HG03460 (cell line): ENCODE measurements at regions not wholly inside any gene's neighbourhood (a gene's known extent, or its start where the extent isn't known, plus 50 kb on each side); places are given as distances from the start of the nearest gene placed in this dataset.
A peak's percentile ranks its signal among the peaks of the same experiment; 100 is the strongest.

Source experiments
- ATAC-seq: cut with Tn5 transposase; IDR thresholded peaks from one replicate; pipeline ENCODE4 v1.9.1; 2021; ENCODE audit not compliant: unreplicated experiment

- no peak for ATAC-seq
Measured at GRCh38 chr2:219881851-219882250, 254.4 kb downstream of the SLC4A3 start.

GRCh38 chr2:219886615-219887014, 259.2 kb downstream of the SLC4A3 start:
- ATAC-seq: no peak

GRCh38 chr2:219887870-219888269, 260.4 kb downstream of the SLC4A3 start:
- no peak for ATAC-seq

GRCh38 chr2:219893541-219893940, 266.1 kb downstream of the SLC4A3 start:
- no peak for ATAC-seq

GRCh38 chr2:219897456-219897855, 270.0 kb downstream of the SLC4A3 start:
- ATAC-seq: no peak

- peak; percentile 68 for ATAC-seq
Measured at GRCh38 chr2:219901155-219901554, 273.7 kb downstream of the SLC4A3 start.

GRCh38 chr2:219902891-219903552, 275.6 kb downstream of the SLC4A3 start:
- no peak for ATAC-seq

GRCh38 chr2:219905640-219906039, 278.2 kb downstream of the SLC4A3 start:
- ATAC-seq: no peak

- no peak for ATAC-seq
Measured at GRCh38 chr2:219906114-219907010, 278.9 kb downstream of the SLC4A3 start.

- ATAC-seq: no peak
Measured at GRCh38 chr2:219907011-219907365, 279.6 kb downstream of the SLC4A3 start.

- no peak for ATAC-seq
Measured at GRCh38 chr2:219908538-219908937, 281.1 kb downstream of the SLC4A3 start.

- ATAC-seq: no peak
Measured at GRCh38 chr2:219911541-219911940, 284.1 kb downstream of the SLC4A3 start.

- ATAC-seq: no peak
Measured at GRCh38 chr2:219912491-219912921, 285.1 kb downstream of the SLC4A3 start.

GRCh38 chr2:219914577-219914976, 287.1 kb downstream of the SLC4A3 start:
- no peak for ATAC-seq

- no peak for ATAC-seq
Measured at GRCh38 chr2:219916281-219916680, 288.9 kb downstream of the SLC4A3 start.

- ATAC-seq: no peak
Measured at GRCh38 chr2:219916726-219917440, 289.5 kb downstream of the SLC4A3 start.

- no peak for ATAC-seq
Measured at GRCh38 chr2:219918254-219918653, 290.8 kb downstream of the SLC4A3 start.

GRCh38 chr2:219918944-219919343, 291.5 kb downstream of the SLC4A3 start:
- no peak for ATAC-seq

- ATAC-seq: no peak
Measured at GRCh38 chr2:219919506-219919905, 292.1 kb downstream of the SLC4A3 start.

- no peak for ATAC-seq
Measured at GRCh38 chr2:219929835-219930234, 302.4 kb downstream of the SLC4A3 start.

- no peak for ATAC-seq
Measured at GRCh38 chr2:219939647-219940046, 312.2 kb downstream of the SLC4A3 start.

GRCh38 chr2:219944866-219945265, 317.4 kb downstream of the SLC4A3 start:
- ATAC-seq: no peak
